T follicular helper cell (primary cell): ENCODE measurements at regions not wholly inside any gene's neighbourhood (a gene's known extent, or its start where the extent isn't known, plus 50 kb on each side); places are given as distances from the start of the nearest gene placed in this dataset.

Source experiments
- DNase-seq: peaks from one replicate; pipeline ENCODE4 v3.0.0-alpha.2; 2020; ENCODE audit warnings: low read depth

DNA sequence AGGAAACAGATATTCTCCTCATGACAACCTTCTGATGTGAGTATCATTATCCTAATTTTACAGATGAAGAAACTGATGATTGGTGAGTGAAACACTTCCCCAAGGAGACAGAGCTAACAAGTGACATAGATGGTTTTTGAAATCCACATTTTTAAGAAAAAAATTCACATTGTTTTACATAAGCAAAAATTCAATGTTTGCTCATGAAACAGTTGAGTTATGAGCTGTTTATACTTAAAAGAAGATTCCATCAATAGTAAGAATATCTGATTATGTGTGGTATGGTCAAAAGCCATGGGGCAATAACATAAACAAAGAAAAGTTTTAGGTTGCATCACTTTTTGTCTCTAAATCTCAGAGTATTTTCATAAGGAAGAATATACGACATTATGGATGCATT is 167.9 kb upstream of the PAPPA start:
- DNase-seq, result no peak

DNA sequence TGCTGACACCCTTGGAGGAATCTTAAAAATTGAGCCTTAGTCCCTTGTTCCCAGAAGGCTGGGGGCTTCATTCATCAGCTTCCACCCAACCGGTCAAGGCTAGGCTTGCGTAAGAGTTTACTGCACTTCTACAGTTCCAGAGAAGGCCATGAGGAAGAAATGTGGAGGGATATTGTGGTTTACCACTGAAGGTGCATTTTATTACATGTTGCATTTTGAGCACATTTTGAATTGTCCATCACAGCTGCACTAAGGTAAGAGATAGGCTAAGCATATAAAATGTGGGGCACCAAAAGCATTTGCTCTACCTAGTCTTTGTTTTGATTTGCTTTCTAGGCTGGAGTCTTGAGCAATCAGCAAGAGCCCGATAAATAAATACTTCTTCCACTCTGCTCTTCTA is 167.1 kb upstream of the PAPPA start:
- DNase-seq, result no peak

DNA sequence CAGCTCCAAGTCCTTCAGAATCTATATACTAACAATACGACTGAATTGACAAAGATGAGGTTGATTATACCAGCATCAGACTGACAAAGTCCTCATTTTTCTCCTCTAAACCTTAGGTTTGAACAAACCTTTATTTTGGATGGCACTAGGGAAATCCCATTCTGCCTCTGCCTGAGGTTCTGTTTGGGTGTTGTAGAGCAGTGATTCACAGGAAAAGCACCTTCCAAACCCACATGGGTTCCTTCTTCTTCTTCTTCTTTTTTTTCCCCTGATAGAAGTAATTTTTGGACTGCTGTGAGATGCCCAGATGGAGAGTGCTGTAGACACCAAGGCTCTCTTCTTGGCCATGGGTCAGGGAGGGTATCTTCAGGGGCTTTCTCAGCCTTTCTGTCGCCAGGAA is 164.9 kb upstream of the PAPPA start:
- DNase-seq, result no peak

DNA sequence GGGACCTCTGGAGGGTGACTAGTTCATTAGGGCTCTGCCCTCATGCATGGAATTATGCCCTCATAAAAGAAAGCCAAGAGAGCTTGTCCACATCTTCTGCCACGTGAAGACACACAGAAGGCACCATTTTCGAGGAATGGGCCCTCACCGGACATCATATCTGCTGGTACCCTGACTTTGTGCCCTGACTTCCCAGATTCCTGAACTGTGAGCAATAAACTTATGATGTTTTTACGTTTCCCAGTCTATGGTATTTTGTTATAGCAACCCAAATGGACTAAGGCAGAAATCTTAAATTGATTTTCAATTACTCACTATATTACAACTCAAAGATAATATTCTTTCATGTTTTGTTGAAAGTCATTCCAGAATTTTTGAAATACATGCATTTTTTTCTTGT is 163.8 kb upstream of the PAPPA start:
- DNase-seq, result no peak

DNA sequence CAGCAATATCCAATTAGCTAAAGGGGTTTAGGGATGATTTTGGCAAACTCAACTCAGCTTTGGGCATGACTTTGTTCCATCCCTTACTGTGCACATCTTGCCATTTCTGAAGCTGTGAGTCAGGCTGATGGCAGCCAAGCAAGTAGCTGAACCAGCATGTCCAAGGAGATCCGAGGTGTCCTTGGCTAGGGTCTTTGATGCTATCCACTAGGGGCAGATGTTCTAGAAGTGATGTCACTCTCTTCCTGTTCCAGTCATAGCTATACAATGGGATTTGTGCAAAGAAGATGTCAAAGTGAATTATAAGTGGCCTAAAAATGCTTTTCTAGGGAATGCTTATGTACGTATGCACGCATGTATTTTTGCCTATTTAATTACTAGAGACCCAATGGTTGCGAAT is 160.8 kb upstream of the PAPPA start:
- no peak for DNase-seq

DNA sequence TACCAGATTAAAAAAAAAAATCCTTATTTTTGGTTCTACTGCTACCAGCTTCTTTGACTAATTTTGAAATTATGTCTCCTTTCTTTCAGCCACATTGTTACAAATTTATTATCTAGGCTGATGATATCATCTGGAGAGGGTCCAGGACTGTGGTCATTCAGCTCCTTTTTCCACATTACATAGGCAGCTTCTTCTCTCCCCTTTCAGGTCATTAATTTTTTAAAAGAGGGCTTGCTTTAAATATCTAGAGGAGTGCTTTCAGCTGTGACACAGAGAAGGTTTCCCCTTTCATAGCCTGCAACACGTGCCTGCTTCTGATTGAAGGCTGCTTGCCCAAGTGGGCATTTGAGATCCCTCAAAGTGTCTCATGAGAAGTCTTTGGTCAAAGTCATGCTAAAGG is 155.7 kb upstream of the PAPPA start:
- no peak for DNase-seq

DNA sequence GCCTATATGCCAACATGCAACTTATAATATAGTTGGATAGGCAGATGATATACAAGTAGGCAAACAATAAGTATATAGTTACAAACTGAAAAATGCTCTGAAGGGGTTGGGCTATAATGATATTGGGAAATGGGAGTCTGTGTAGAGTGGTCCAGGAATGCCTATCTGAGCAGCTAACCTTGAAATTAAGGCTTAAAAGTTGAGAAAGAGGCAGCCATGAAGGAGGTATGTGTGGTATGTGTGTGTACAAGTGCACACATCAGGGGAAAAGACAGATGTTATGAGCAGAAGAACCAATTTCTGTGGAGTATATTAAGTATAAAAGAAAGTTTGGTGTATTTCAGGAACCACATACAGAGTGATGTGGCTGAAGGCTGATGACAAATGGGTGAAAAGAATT is 154.9 kb upstream of the PAPPA start:
- no peak for DNase-seq

DNA sequence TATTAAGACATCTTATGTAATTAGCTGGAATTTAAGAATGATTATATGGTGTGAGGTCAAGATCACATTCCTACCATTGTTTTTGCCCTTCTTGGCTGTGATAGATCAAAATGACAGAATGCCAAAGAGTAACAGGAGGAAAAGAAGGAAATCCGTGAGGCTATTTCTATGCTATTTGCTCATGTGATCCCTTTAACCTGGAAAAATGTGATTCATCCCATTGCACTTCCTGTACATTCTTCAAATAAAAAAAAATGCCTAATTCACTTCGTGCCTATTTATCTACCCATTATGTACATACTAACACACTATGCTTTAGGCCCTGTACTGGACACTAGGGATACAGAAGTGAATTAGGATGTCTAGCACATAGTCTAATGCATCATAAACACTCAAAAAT is 154.1 kb upstream of the PAPPA start:
- DNase-seq, result no peak

DNA sequence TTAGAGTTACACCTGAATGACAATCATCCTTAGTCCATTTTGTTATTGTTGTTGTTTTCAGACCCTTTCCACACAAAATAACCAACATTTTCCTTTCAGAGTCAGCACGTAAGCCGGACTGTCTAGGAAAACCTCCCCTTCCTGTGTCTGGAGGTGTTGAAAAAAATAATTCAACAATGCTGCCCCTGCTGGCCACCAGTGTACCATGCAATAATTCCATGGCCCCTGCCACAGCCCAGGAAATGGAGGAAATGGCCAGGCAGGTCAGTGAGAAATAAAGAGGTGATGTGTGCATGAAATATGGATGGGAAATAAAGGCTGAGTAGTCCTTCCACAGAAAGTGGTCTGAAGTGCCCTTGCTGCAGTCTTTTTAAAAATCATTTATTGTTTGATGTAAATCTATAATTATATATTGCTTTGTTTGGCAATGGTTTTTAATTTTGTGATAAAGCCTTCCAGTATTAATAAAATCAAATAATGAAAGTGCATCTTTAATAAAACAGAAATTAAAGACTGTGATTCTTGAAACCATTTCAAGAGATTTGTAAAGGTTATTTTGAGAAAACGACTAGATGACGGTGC is 152.8 kb upstream of the PAPPA start:
- no peak for DNase-seq

DNA sequence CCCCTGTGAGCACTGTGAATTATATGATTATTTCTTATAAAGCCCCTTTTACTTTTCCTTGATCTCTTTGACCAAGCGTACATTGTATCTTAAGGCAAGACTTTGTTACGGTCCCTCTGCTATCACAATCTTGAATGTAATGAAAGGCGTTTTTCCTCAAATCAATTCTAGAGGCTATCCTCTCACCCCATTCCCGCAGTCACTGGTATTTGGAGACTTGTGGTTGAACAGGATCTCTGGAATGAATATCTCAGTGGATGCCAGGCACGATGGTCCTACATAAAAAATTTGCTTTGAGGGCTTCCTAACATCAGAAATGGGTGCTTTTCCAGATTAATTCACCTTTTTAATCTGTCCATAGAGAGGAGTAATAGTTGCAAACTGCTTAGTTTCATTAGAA is 151.4 kb upstream of the PAPPA start:
- no peak for DNase-seq

DNA sequence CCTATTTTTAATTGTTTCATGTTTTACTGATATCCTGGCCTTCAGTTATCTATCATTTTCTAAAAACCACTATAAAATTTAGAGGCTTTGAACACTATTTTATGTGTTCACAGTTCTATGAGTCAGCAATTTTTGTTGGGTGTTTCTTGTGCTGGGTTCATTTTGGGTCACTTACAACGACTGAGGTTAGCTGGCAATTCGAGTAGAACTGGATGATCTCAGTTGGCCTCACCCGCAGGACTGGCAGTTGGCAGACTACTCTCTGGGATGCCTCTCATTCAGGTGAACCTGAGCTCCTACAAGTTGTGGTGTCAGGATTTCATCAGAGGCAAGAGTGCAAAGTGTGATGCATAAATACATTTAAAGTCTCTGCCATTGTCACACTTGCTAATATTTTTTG is 151.0 kb upstream of the PAPPA start:
- no peak for DNase-seq

DNA sequence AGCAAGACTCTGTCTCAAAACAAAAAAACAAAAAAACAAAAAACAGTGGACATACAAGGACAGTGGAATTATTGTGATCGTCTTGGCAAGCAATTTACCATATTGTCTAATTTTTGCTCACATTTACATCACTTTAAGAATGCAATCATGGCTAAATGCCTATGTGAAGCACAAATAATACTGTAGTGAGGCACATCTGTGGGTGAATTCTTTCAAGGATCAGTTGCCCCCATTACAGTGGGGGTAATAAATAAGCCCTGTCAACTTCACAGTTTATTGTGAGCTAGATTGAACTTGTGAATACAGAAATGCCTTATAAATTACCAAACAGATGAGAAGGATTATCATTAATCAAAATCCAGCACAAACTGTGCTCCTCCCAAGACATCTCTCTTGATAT is 150.2 kb upstream of the PAPPA start:
- DNase-seq, result no peak

DNA sequence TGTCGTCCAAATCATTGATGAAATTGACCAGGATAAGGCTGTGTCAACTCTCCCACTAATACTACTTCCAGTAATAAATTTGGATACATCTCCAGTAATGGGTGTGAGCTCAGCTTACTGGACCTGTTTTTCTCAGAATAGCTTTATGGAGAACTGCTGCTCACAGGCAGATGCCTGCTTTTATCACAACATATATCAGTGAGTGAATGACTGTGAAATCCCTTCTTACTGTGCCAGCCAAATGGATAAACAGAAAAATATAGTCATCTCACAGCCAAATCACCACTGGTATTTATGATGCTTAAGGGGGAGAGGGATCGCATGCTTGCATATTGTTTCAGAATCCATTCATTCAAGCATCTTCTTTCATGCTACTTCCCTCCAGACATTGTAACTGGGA is 148.4 kb upstream of the PAPPA start:
- DNase-seq, result no peak

DNA sequence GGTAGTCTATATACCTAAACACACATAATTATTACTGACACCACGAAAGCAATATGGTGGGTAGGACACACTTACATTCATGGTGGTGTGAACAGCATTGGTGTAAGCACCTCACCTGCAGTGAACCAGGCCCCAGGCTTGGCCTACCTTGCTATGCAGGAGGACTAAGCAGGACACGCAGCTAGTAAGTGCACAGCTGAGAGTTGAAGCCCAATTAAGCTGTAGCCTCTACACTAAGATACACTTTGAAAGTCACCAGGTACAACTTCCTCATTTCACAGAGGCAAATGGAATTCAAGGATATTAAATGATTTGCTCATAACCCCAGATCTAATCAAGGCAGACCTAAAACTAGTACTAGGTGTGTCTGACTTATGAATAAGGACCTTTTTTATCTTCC is 145.8 kb upstream of the PAPPA start:
- DNase-seq, result no peak

DNA sequence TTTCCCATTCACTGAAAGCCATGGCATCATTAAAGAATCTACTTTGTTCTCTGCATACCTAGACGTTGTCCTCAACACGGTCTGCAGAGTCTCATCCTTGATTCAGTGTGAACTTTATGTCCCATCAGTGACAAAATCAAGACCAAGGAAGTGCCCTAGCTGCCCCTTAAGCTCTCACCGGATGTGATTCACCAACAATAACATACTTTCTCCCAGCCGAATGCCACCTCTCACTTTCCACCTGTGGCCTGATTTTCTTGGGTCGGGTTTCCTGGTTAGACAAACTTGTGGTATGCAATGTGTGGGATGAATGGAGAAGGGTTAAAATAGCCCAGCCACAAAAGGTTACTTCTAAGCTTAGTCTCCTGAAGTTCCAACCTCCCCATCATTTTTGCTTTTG is 145.3 kb upstream of the PAPPA start:
- DNase-seq, result no peak

DNA sequence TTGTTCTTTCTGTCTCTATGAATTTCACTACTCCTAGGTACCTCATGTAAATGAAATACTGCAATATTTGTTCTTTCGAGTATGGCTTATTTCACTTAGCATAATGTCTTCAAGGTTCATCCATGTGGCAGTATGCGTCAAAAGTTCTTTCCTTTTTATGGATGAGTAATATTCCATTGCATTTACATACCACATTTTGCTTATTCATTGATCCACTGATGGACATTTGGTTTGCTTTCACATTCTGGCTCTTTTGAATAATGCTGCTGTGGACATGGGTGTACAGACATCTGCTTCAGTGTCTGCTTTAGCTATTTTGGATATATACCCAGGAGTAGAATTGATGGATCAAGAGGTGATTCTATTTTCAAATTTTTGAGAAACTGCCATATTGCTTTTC is 144.2 kb upstream of the PAPPA start:
- DNase-seq, result no peak

DNA sequence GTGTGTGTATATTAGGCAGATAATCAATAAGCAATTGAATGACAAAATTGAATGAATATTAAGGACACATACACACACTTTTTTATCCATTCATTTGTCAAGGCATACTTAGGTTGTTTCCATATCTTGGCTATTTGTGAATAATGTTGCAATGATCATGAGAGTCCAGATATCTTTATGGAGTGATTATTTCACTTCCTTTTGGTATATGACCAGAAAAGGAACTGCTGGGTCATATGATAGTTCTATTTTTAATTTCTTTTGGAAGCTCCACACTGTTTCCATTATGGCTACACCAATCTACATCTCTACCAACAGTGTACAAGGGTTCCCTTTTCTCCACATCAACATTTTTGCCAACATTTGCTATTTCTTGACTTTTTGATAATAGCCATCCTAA is 137.7 kb upstream of the PAPPA start:
- no peak for DNase-seq

DNA sequence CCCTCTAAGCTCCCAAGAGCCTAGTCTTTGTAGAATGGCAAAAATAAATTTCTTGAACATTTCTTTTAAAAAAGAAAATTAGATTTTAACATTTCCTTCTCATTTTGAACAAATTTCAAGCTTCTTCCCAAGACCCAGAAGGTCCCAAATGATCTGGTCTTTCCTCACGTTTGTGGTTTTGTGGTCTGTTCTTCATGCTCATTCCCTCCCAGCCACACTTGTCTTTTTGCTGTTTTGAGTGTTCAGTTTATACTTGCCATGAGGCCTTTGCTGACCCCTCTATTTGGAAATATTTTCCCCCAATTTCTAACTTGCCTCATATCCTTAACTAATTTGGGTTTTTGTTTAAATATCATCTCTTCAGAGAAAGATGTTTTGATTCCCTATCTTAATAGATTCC is 133.4 kb upstream of the PAPPA start:
- DNase-seq, result no peak

DNA sequence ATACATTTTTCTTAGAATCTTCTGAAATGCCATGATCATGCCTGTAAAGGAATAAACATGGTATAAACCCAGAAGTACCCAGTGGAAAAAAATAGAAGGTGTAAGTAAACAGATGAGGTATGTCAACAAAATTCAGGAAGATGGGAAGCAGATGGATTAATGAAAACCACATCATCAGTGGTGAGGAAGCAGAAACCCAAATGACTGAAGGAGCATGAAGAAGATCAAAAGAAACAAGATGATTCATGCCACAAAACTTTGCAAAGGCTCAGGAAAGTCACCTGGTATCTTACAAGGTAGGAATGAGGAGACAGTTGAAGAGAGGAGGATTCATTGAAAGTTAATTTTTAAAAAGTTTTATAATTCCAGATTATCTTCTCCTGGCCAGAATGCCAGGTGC is 132.8 kb upstream of the PAPPA start:
- DNase-seq, result no peak

DNA sequence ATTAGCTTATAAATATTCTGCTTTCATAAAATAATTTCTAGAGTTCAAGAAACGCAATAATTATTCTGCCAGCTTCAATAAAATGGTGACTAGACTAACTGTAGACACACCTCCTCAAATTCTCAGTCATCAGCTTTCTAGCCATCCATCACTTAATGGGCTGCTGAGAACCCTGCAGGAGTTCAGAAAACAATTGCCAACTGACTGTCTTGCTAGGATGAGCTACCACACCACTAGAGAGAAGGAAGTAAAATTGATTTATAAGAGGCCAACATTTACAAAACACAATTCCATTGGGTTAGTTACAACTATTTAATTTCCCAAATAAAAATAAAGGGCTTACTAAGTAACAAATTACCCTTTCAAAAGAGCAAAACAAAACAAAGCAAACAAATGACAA is 126.5 kb upstream of the PAPPA start:
- no peak for DNase-seq

DNA sequence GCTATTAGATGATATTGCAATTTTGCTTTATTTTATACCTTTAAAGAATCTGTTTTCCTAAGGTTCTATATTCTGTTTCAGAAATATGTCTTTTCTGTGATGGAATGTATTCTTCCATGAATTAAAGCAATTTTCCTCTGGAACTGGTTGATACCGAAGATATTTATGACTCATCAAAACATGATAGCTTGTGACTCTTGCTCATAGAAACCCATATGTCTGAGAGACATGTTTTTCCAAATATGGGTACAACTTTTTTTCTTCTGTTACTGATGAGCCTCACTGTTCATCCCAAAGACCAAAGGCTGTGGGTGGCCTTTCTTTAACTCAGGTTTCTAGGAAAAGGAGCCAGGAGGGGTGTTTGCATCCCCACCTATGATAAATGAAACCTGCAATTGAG is 126.1 kb upstream of the PAPPA start:
- no peak for DNase-seq

DNA sequence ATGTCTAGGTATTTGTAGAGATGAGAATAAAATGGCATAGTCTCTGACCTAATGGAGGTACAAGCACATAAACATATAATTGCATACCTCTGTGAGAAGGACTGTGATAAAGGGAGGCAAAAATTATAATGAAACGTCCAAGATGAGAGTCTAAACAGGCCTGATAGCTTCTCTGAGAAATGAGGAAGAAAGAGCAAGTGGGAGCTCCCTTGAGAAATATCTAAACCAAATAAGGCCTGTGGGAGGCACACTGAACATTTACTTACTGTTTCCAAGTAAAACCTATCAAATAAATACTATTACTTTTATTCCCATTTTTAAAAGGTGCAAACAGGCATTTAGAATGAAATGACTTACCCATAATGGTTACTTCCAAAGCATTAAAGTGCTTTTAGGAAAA is 125.6 kb upstream of the PAPPA start:
- no peak for DNase-seq

DNA sequence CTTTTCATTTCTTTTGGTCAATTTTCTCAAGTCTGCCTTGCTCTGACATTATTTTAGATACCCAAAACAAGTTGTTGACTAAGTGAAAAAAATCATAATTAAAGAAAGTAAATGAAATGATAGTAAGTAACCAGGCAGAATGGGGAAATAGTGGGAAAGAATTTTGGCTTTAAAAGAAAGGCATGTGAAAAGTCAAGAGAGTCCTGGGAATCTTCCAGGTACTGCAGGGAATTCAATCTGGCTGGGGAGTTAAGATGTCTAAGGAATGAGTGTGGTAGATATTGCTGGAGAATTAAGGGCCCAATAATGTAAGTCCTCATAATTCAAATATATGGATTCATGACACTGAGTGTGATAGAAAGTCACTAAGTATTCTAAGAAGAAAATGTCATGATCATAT is 123.1 kb upstream of the PAPPA start:
- DNase-seq, result no peak

DNA sequence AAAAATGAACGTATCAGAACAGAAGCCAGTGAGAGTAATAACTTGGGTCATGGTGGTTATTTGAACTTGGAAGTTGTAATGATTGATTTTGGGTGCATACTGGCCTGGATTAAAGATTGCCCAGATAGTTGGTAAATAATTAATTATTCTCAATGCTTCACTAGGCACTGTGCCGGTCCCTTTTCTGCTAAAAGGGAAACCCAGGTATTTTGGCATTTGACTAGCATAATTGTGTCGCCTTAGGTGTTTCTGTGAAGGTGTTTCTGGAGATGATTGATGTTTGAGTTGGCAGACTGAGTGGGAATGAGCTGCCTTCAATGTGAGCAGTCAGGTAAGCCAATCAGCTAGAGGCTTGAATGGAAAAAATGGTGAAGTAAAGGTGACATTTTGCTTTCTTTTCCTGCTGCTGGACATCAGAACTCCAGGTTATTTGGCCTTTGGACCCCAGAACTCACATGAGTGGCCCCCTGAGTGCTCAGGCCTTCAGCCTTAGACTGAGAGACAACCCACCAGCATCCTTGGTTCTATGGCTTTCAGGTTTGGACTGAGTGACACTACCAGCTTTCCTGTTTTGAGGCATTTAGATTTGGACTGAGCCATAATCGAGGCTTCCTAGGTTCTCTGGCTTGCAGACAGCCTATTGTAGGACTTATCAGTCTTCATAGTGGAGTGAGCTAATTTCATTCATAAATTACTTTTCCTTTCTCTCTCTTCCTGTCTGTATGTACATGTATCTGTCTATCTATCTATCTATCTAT is 120.7 kb upstream of the PAPPA start:
- DNase-seq, result no peak
